ENCODE measurements at regions not wholly inside any gene's neighbourhood (a gene's known extent, or its start where the extent isn't known, plus 50 kb on each side); places are given as distances from the start of the nearest gene placed in this dataset.

- TF ChIP-seq MAX (IDR thresholded peaks at IDR 0.05; ENCODE audit: low read depth) (no peak), EP300 (IDR thresholded peaks at IDR 0.05; ENCODE audit: borderline replicate concordance in 1 of 2, low read depth in 1 of 2, low read length in 1 of 2) (no peak), CTCF (IDR thresholded peaks at IDR 0.05) (no peak), RCOR1 (IDR thresholded peaks at IDR 0.05; ENCODE audit: low read length) (no peak), TEAD4 (IDR thresholded peaks at IDR 0.05; ENCODE audit: borderline replicate concordance, insufficient read depth) (no peak), RXRA (IDR thresholded peaks at IDR 0.05; ENCODE audit: borderline replicate concordance, low read depth) (no peak), POLR2AphosphoS5 (IDR thresholded peaks at IDR 0.05; ENCODE audit: low read depth, low read length) (no peak), RFX5 (IDR thresholded peaks at IDR 0.05; ENCODE audit: low read length) (no peak), GABPA (IDR thresholded peaks at IDR 0.05; ENCODE audit: low read depth) (no peak), EZH2phosphoT487 (IDR thresholded peaks at IDR 0.05; ENCODE audit: borderline replicate concordance, low read depth) (no peak), USF2 (IDR thresholded peaks at IDR 0.05; ENCODE audit: borderline replicate concordance, low read depth, low read length) (no peak), TCF12 (IDR thresholded peaks at IDR 0.05) (no peak), TAF1 (IDR thresholded peaks at IDR 0.05; ENCODE audit: borderline replicate concordance, low read depth, low read length) (no peak), REST (IDR thresholded peaks at IDR 0.05; ENCODE audit: low read depth, low read length) (no peak)
These were observed 439.1 kb upstream of the KIF2A start for GRCh38 chr5:61866930-61867329.
